Calu3 (cell line): ENCODE measurements at regions not wholly inside any gene's neighbourhood (a gene's known extent, or its start where the extent isn't known, plus 50 kb on each side); places are given as distances from the start of the nearest gene placed in this dataset.

Experiments
- BruUV-seq: library from RNA; stranded (reverse); fragments of 400-500 nt; replicated peaks from 2 replicates; lab custom pipeline; 2021; lab: Mats Ljungman, UMichigan
- CTCF ChIA-PET: fragments of 300-600 bp; sonication (Branson Sonifier 250); formaldehyde crosslinking; loops from one replicate; lab custom pipeline; 2022; ENCODE audit warnings: antibody characterized with exemption; lab: Charles Lee
- DNase-seq: peaks from one replicate; pipeline ENCODE4 v3.0.0; 2022
- H3K27ac Mint-ChIP-seq: one replicate; pipeline ENCODE4 v1.8.0; 2022; ENCODE audit warnings: mixed read lengths; ENCODE audit not compliant: unreplicated experiment
- H3K27me3 Mint-ChIP-seq: one replicate; pipeline ENCODE4 v1.8.0; 2022; ENCODE audit warnings: mixed read lengths; ENCODE audit not compliant: unreplicated experiment
- H3K36me3 Mint-ChIP-seq: one replicate; pipeline ENCODE4 v1.8.0; 2022; ENCODE audit warnings: mild to moderate bottlenecking, moderate library complexity, mixed read lengths; ENCODE audit not compliant: insufficient read depth, unreplicated experiment
- H3K4me1 Mint-ChIP-seq: one replicate; pipeline ENCODE4 v1.8.0; 2022; ENCODE audit warnings: mild to moderate bottlenecking, low read depth, mixed read lengths; ENCODE audit not compliant: unreplicated experiment
- H3K4me3 Mint-ChIP-seq: one replicate; pipeline ENCODE4 v1.8.0; 2022; ENCODE audit warnings: mild to moderate bottlenecking, low read depth, moderate library complexity, mixed read lengths; ENCODE audit not compliant: unreplicated experiment
- H3K9me3 Mint-ChIP-seq: one replicate; pipeline ENCODE4 v1.8.0; 2022; ENCODE audit warnings: low read depth, mixed read lengths; ENCODE audit not compliant: unreplicated experiment
- intact Hi-C: fragments of 100-400 bp; cut with micrococcal nuclease; formaldehyde crosslinking; loops from one replicate; pipeline ENCODE4 v1.10.0; 2022; ENCODE audit not compliant: unreplicated experiment
- TF ChIP-seq, protein P1 (sequence below): fragments of 200-600 bp; IDR thresholded peaks from one replicate; pipeline ENCODE4 v1.8.0; 2022; ENCODE audit warnings: antibody characterized with exemption; ENCODE audit not compliant: unreplicated experiment

- H3K27ac Mint-ChIP-seq: no peak overlapping the region
- intact Hi-C loops: no loop called here
- no peaks in the 10 kb centered on the region for H3K4me1 Mint-ChIP-seq
- DNase-seq: no peak
- H3K4me3 Mint-ChIP-seq: no peak overlapping the region
- BruUV-seq: no TSS peak
- peaks cover 30% of the 10 kb centered on the region for H3K27me3 Mint-ChIP-seq
- CTCF ChIA-PET: no interaction called here
- TF ChIP-seq, protein P1, sequence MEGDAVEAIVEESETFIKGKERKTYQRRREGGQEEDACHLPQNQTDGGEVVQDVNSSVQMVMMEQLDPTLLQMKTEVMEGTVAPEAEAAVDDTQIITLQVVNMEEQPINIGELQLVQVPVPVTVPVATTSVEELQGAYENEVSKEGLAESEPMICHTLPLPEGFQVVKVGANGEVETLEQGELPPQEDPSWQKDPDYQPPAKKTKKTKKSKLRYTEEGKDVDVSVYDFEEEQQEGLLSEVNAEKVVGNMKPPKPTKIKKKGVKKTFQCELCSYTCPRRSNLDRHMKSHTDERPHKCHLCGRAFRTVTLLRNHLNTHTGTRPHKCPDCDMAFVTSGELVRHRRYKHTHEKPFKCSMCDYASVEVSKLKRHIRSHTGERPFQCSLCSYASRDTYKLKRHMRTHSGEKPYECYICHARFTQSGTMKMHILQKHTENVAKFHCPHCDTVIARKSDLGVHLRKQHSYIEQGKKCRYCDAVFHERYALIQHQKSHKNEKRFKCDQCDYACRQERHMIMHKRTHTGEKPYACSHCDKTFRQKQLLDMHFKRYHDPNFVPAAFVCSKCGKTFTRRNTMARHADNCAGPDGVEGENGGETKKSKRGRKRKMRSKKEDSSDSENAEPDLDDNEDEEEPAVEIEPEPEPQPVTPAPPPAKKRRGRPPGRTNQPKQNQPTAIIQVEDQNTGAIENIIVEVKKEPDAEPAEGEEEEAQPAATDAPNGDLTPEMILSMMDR: no peak
- H3K36me3 Mint-ChIP-seq: no peaks in the 10 kb centered on the region
- no peaks in the 10 kb centered on the region for H3K9me3 Mint-ChIP-seq
These were observed 104.2 kb upstream of the TARDBP start for GRCh38 chr1:10908266-10908665.

- intact Hi-C loops: no loop called here
- peaks cover 43% of the 10 kb centered on the region for H3K27me3 Mint-ChIP-seq
- peak; percentile 73 for DNase-seq
- no peaks in the 10 kb centered on the region for H3K36me3 Mint-ChIP-seq
- no TSS peak for BruUV-seq
- H3K4me1 Mint-ChIP-seq: no peaks in the 10 kb centered on the region
- no peak overlapping the region for H3K27ac Mint-ChIP-seq
- CTCF ChIA-PET: interaction anchor here (1.3 kb wide), 1 partner anchor 9 kb away, joined by 3 read pairs; no protein-coding TSS in a partner anchor
- TF ChIP-seq, protein P1: peak; percentile 70
- H3K4me3 Mint-ChIP-seq: no peak overlapping the region
- no peaks in the 10 kb centered on the region for H3K9me3 Mint-ChIP-seq
These were observed 102.5 kb upstream of the TARDBP start for GRCh38 chr1:10909697-10910680.

- intact Hi-C loops: no loop called here
- Mint-ChIP-seq H3K9me3 (no peaks in the 10 kb centered on the region), H3K27me3 (peaks cover 43% of the 10 kb centered on the region), H3K36me3 (no peaks in the 10 kb centered on the region), H3K4me1 (no peaks in the 10 kb centered on the region), H3K4me3 (no peak overlapping the region), H3K27ac (no peak overlapping the region)
- no TSS peak for BruUV-seq
- DNase-seq: no peak
- CTCF ChIA-PET: interaction anchor here (1.3 kb wide), 1 partner anchor 10 kb away, joined by 3 read pairs; no protein-coding TSS in a partner anchor
- TF ChIP-seq, protein P1: no peak
These were observed 101.6 kb upstream of the TARDBP start for GRCh38 chr1:10910681-10911489.

- no peaks in the 10 kb centered on the region for H3K36me3 Mint-ChIP-seq
- H3K27ac Mint-ChIP-seq: no peak overlapping the region
- intact Hi-C loops: no loop called here
- no peaks in the 10 kb centered on the region for H3K4me1 Mint-ChIP-seq
- peaks cover 43% of the 10 kb centered on the region for H3K27me3 Mint-ChIP-seq
- CTCF ChIA-PET: no interaction called here
- no TSS peak for BruUV-seq
- no peaks in the 10 kb centered on the region for H3K9me3 Mint-ChIP-seq
- no peak overlapping the region for H3K4me3 Mint-ChIP-seq
- TF ChIP-seq, protein P1: no peak
- no peak for DNase-seq
These were observed 100.8 kb upstream of the TARDBP start for GRCh38 chr1:10911490-10912166.
